ENCODE measurements at regions not wholly inside any gene's neighbourhood (a gene's known extent, or its start where the extent isn't known, plus 50 kb on each side); places are given as distances from the start of the nearest gene placed in this dataset.
A peak's percentile ranks its signal among the peaks of the same experiment; 100 is the strongest.

GRCh38 chrY:15546177-15546754, 1021.9 kb downstream of the NLGN4Y start:
- WGBS (ENCODE audit: extremely low coverage, insufficient coverage, low lambda C conversion rate): no CpG with 5 or more reads among the region's 1 CpG
- H2AK5ac ChIP-seq (ENCODE audit: low read length): no peak overlapping the region

DNA sequence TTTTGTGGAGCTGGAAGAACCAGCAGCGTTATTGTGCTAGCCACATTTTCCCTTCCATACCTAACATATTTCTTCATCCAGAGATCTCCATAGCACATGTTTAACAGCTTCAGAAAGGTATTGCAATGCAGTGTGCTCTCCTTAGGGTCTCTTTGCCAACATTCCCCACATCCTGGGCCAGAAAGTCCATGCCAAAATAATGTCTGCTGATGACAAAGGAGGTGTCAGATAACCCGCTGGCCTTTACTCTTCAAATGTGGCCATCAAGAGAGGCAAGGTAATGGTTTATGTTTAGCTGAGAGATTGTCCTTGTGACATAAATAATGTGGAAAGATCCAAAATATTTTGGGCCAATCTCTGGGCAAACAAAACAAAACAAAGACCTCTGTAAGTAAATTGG, 1027.7 kb downstream of the NLGN4Y start:
- Histone ChIP-seq H3K4me3 (ENCODE audit: low read length) (no peak overlapping the region), H3K36me3 (ENCODE audit: control insufficient read depth, insufficient read depth, low read length) (no peaks in the 10 kb centered on the region), H2BK15ac (replicated peaks; ENCODE audit: low read depth) (no peak overlapping the region), H3K23ac (ENCODE audit: low read length) (no peak overlapping the region), H3K27ac (ENCODE audit: low read depth, low read length) (no peak overlapping the region), H3K79me2 (ENCODE audit: control insufficient read depth, insufficient read depth, low read length) (no peaks in the 10 kb centered on the region), H4K8ac (ENCODE audit: low read depth, low read length) (no peak overlapping the region), H2BK5ac (ENCODE audit: low read length) (no peak overlapping the region), H3K79me1 (ENCODE audit: low read length) (no peaks in the 10 kb centered on the region), H4K5ac (ENCODE audit: low read length) (no peak overlapping the region), H3K4ac (ENCODE audit: low read depth, low read length) (no peak overlapping the region), H3K4me2 (ENCODE audit: low read length) (no peak overlapping the region), H3K18ac (ENCODE audit: low read length) (no peak overlapping the region), H3K27me3 (ENCODE audit: insufficient read depth, low read length, poor library complexity) (no peaks in the 10 kb centered on the region), H3K9ac (ENCODE audit: low read length) (no peak overlapping the region), H3K4me1 (ENCODE audit: control insufficient read depth, low read depth, low read length) (no peaks in the 10 kb centered on the region), H3K56ac (ENCODE audit: low read length) (no peak overlapping the region), H2BK120ac (ENCODE audit: low read depth, low read length) (no peak overlapping the region), H2AK5ac (ENCODE audit: low read length) (no peak overlapping the region)
- WGBS (ENCODE audit: extremely low coverage, insufficient coverage, low lambda C conversion rate): no CpG with 5 or more reads among the region's 2 CpGs
- no peak for DNase-seq

More at GRCh38 chrY:15546177-15546754, 1021.9 kb downstream of the NLGN4Y start:
- Histone ChIP-seq H3K4ac (ENCODE audit: low read depth, low read length) (no peak overlapping the region), H3K27ac (ENCODE audit: low read depth, low read length) (no peak overlapping the region), H3K4me3 (ENCODE audit: low read length) (no peak overlapping the region), H3K4me1 (ENCODE audit: control insufficient read depth, low read depth, low read length) (no peaks in the 10 kb centered on the region), H3K79me2 (ENCODE audit: control insufficient read depth, insufficient read depth, low read length) (no peaks in the 10 kb centered on the region), H3K79me1 (ENCODE audit: low read length) (no peaks in the 10 kb centered on the region), H2BK120ac (ENCODE audit: low read depth, low read length) (no peak overlapping the region), H3K4me2 (ENCODE audit: low read length) (no peak overlapping the region), H4K8ac (ENCODE audit: low read depth, low read length) (no peak overlapping the region), H2BK15ac (replicated peaks; ENCODE audit: low read depth) (no peak overlapping the region), H2BK5ac (ENCODE audit: low read length) (no peak overlapping the region), H3K18ac (ENCODE audit: low read length) (no peak overlapping the region), H3K9ac (ENCODE audit: low read length) (no peak overlapping the region), H3K23ac (ENCODE audit: low read length) (no peak overlapping the region), H3K27me3 (ENCODE audit: insufficient read depth, low read length, poor library complexity) (no peaks in the 10 kb centered on the region), H3K56ac (ENCODE audit: low read length) (no peak overlapping the region), H3K36me3 (ENCODE audit: control insufficient read depth, insufficient read depth, low read length) (no peaks in the 10 kb centered on the region), H4K5ac (ENCODE audit: low read length) (no peak overlapping the region)
- no peak for DNase-seq

DNA sequence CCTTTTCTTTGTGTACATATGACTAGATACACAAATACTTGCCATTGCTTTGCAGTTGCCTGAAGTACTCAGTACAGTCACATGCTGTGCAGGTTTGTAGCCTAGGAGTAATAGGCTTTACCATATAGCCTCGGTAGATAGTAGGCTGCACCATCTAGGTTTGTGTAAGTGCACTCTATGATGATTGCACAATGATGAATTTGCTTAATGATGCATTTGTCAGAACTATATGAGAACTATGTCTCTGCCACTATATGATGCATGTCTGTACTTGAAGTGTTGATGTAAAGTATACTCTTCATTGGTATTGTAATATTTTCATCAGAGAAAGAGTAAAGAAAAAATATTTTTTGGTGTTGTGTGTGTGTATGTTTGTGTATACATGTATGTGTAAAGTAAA, 1030.7 kb downstream of the NLGN4Y start:
- H3K18ac ChIP-seq (ENCODE audit: low read length): no peak overlapping the region
- no peaks in the 10 kb centered on the region for H3K27me3 ChIP-seq (ENCODE audit: insufficient read depth, low read length, poor library complexity)
- no peak overlapping the region for H2BK5ac ChIP-seq (ENCODE audit: low read length)
- no peak overlapping the region for H3K4me2 ChIP-seq (ENCODE audit: low read length)
- H4K5ac ChIP-seq (ENCODE audit: low read length): no peak overlapping the region
- H4K8ac ChIP-seq (ENCODE audit: low read depth, low read length): no peak overlapping the region
- H3K4me3 ChIP-seq (ENCODE audit: low read length): no peak overlapping the region
- no peak overlapping the region for H2AK5ac ChIP-seq (ENCODE audit: low read length)
- DNase-seq: no peak
- no CpG with 5 or more reads among the region's 1 CpG for WGBS (ENCODE audit: extremely low coverage, insufficient coverage, low lambda C conversion rate)
- no peak overlapping the region for H3K27ac ChIP-seq (ENCODE audit: low read depth, low read length)
- no peak overlapping the region for H3K4ac ChIP-seq (ENCODE audit: low read depth, low read length)
- H3K36me3 ChIP-seq (ENCODE audit: control insufficient read depth, insufficient read depth, low read length): no peaks in the 10 kb centered on the region
- no peaks in the 10 kb centered on the region for H3K4me1 ChIP-seq (ENCODE audit: control insufficient read depth, low read depth, low read length)
- no peak overlapping the region for H2BK120ac ChIP-seq (ENCODE audit: low read depth, low read length)
- H3K79me2 ChIP-seq (ENCODE audit: control insufficient read depth, insufficient read depth, low read length): no peaks in the 10 kb centered on the region
- H3K56ac ChIP-seq (ENCODE audit: low read length): no peak overlapping the region
- no peak overlapping the region for H3K23ac ChIP-seq (ENCODE audit: low read length)
- no peak overlapping the region for H3K9ac ChIP-seq (ENCODE audit: low read length)
- H3K79me1 ChIP-seq (ENCODE audit: low read length): no peaks in the 10 kb centered on the region
- no peak overlapping the region for H2BK15ac ChIP-seq (replicated peaks; ENCODE audit: low read depth)

DNA sequence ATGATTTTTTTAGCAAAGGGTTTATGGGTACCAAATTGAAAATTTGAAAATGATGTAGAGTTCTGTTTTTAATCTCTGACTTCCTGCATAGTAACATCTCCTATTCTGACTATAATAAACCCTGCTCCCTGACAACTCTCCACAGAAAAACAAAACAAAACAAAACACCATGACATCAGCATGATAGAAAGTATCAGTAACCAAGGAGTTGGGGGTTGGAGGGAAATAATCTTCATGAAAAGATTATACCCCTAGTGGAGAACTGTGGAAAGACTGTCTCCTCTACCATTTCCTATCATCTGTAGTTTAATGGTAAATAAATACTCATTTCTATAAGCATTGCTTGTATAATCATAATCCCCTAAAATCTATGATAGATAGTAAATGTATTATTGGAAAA, 1034.8 kb downstream of the NLGN4Y start:
- Histone ChIP-seq H3K79me1 (ENCODE audit: low read length) (no peaks in the 10 kb centered on the region), H3K4me2 (ENCODE audit: low read length) (no peak overlapping the region), H3K18ac (ENCODE audit: low read length) (no peak overlapping the region), H2AK5ac (ENCODE audit: low read length) (no peak overlapping the region), H2BK5ac (ENCODE audit: low read length) (no peak overlapping the region), H3K27ac (ENCODE audit: low read depth, low read length) (no peak overlapping the region), H3K23ac (ENCODE audit: low read length) (no peak overlapping the region), H3K79me2 (ENCODE audit: control insufficient read depth, insufficient read depth, low read length) (no peaks in the 10 kb centered on the region), H3K27me3 (ENCODE audit: insufficient read depth, low read length, poor library complexity) (no peaks in the 10 kb centered on the region), H4K8ac (ENCODE audit: low read depth, low read length) (no peak overlapping the region), H3K4me3 (ENCODE audit: low read length) (no peak overlapping the region), H2BK120ac (ENCODE audit: low read depth, low read length) (no peak overlapping the region), H2BK15ac (replicated peaks; ENCODE audit: low read depth) (no peak overlapping the region), H3K9ac (ENCODE audit: low read length) (no peak overlapping the region), H3K4me1 (ENCODE audit: control insufficient read depth, low read depth, low read length) (no peaks in the 10 kb centered on the region), H3K56ac (ENCODE audit: low read length) (no peak overlapping the region), H3K4ac (ENCODE audit: low read depth, low read length) (no peak overlapping the region), H4K5ac (ENCODE audit: low read length) (no peak overlapping the region), H3K36me3 (ENCODE audit: control insufficient read depth, insufficient read depth, low read length) (no peaks in the 10 kb centered on the region)
- DNase-seq: peak; percentile 7

- no peak overlapping the region for H3K4me2 ChIP-seq (ENCODE audit: low read length)
- H4K5ac ChIP-seq (ENCODE audit: low read length): no peak overlapping the region
These were observed 1036.5 kb downstream of the NLGN4Y start for GRCh38 chrY:15560840-15561239.

More at GRCh38 chrY:15560840-15561239, 1036.5 kb downstream of the NLGN4Y start:
- Histone ChIP-seq H3K4ac (ENCODE audit: low read depth, low read length) (no peak overlapping the region), H3K27ac (ENCODE audit: low read depth, low read length) (no peak overlapping the region), H3K18ac (ENCODE audit: low read length) (no peak overlapping the region), H3K79me2 (ENCODE audit: control insufficient read depth, insufficient read depth, low read length) (no peaks in the 10 kb centered on the region), H3K9ac (ENCODE audit: low read length) (no peak overlapping the region), H3K4me1 (ENCODE audit: control insufficient read depth, low read depth, low read length) (no peaks in the 10 kb centered on the region), H2BK15ac (replicated peaks; ENCODE audit: low read depth) (no peak overlapping the region), H2BK120ac (ENCODE audit: low read depth, low read length) (no peak overlapping the region), H3K27me3 (ENCODE audit: insufficient read depth, low read length, poor library complexity) (no peaks in the 10 kb centered on the region), H2BK5ac (ENCODE audit: low read length) (no peak overlapping the region), H3K56ac (ENCODE audit: low read length) (no peak overlapping the region), H4K8ac (ENCODE audit: low read depth, low read length) (no peak overlapping the region), H3K79me1 (ENCODE audit: low read length) (no peaks in the 10 kb centered on the region), H2AK5ac (ENCODE audit: low read length) (no peak overlapping the region), H3K36me3 (ENCODE audit: control insufficient read depth, insufficient read depth, low read length) (no peaks in the 10 kb centered on the region), H3K4me3 (ENCODE audit: low read length) (no peak overlapping the region), H3K23ac (ENCODE audit: low read length) (no peak overlapping the region)
- WGBS (ENCODE audit: extremely low coverage, insufficient coverage, low lambda C conversion rate): no CpG with 5 or more reads among the region's 3 CpGs
- no peak for DNase-seq

All from mesendoderm (in vitro differentiated cells).